ENCODE measurements at regions not wholly inside any gene's neighbourhood (a gene's known extent, or its start where the extent isn't known, plus 50 kb on each side); places are given as distances from the start of the nearest gene placed in this dataset.
"Not testable (repeated sequence)": the region's sequence is repeated elsewhere in the genome, so short reads cannot be mapped to it uniquely, and the experiment has no call there.

DNA sequence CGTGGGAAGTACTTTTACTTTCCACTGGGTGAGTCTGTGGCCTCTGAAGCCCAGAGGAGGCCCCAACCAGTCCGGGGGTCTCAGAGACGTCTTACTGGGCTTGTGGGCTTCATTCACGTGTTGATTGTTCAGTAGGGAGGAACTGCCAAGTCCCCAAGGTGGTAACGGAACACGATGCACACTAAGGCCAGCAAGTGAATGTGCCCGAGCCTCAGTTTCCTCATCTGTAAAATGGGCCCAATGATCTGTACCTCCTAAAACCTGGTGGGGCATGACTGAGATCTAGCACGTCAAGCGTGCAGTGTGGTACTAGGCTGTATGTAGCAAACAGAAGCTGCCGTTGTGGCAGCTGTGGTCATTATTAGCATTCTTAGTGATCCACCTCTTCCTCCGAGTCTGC, 499.1 kb downstream of the MN1 start:
- DNase-seq: no peak

DNA sequence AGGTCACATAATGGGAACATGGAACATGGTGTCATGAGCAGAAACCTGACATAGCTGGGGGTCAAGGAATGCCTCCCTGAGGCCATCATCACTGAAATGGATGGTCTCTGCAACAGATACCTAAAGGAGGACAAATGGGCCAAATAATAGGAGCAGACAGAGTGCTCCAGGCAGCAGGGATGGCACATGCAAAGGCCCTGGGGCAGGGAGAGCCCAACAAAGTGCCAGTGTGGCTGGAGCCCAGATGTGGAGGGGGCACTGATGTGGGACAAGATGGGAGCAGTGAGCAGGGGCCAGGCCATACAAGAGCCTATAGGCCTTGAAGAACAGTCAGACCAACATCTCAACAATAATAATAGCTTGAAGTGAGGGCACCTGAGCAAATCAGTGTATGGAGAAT, 497.8 kb downstream of the MN1 start:
- DNase-seq: no peak

- DNase-seq: no peak
Measured at GRCh38 chr22:27306771-27307170, 494.8 kb downstream of the MN1 start.

DNA sequence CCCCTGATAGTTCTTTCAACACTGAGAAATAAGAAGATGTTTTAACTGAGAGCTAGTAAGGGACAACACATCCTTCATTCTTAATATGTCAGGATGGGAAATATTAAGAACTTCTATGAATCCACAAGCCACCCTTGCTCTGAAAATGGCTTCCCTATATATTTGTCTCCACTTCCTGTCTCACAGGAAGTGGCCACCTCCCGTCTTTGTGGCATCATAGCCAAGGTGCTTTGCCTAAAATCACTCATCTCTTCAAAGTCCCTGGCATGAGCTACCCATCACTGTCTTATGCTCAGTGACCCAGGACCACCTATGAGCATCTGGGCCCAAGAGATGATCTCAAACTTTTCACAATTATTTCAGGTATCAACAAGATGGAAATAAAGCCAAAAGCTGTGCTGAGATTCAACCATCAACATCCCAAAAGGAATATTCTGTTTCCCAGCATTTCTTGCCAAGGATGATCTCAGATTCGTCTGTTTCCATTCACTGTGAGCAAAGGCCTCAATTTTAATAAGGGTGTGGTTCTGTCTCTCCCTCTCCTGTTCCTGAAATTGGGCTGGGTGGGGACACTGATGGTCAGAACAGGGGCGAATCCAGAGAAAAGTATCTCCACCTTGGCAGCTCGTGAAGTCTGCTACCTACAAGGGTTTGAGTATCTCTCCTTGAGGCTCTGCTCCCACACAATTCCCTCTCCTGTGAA, 493.9 kb downstream of the MN1 start:
- DNase-seq: no peak

DNA sequence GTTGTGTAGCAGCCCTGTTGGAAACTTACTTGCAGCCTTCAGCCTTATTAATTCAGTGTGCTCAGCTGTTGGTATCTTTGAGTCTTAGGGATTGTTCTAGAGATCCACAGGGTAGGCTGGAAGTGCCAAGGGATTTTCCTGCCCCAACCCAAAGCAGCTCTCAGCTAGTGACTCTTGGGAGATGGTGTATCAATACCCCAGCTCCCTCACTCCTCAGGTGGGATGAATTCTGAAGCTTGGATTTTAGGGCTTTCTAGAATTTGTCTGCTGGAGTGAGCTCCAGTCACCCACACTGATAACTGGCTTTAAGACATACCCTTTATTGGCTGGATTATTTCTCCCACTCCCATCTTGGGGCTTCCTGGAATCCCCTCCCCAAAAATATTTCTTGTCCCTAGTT, 493.0 kb downstream of the MN1 start:
- DNase-seq: no peak

DNA sequence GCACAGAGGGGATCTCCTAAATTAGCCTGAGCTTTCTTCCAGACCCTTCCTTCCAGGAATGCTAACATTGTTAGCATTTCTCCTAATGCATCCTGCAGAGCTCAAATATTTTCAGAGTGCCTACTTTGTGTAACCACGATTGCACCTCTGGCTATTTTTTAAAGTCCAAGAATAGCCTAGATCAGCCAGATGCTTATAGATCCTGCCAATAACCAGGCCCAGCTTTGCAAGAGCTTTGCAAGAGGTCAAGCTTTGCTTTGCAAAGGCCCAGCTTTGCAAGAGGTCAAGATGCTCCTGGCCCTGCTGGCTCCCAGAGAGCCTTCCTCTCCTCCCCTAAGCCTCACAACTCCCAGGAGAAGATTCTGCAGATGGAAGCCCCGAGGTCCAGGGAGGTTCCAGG, 491.9 kb downstream of the MN1 start:
- no peak for DNase-seq

- DNase-seq: no peak
Measured at GRCh38 chr22:27310966-27311697, 490.4 kb downstream of the MN1 start.

DNA sequence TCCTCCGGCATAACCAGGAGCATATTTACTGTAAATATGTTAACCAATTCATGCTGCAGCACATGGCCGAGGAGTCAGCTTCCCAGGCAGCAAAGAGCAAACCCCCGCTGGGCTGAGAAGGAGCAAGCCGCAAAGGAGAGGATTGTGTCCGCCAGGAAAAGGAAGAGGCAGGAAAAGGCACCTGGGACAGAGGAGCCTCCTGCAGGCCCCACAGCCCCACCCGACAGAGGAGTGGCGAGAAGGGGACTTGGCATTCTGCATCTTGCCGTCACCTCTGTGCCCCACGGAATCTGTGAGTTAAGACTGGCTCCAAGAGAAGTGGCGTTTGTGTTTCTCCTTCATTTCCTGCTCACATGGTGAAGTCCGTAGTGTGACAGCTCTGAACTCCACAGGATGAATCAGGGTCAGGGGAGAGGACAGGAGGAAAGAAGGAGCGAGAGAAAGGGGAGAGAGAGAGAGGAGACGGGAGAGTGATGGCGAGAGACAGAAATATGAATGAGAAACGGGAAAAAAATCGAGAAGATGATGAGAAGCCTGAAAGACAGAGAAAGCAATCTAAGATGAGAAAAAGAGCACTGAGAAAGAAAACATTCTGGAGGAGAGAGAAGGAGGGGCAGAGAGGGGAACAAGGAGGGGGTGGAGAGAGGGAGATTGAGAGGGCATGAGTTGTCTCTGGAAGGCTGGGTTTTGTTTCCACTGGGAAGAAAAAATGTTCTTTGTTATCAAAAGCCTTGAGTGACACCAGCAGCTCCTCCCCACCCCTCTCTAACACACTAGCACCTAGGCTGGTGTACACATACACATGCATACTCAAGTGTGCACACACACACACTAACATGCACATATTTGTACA, 489.6 kb downstream of the MN1 start:
- no peak for DNase-seq

DNA sequence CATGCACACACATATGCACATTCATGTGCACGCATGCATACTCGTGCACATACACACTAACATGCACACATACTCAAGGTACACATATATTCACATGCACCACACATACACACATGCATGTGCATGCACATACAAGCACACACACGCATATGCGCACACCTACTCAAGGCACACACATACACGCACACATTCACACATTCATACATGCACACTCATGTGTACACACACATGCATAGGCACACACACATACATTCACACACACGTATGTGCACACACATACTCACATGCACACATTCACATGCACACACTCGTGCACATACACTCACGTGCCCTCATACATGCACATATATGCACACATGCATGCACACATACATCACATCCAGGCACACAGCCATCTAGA, 489.0 kb downstream of the MN1 start:
- no peak for DNase-seq

GRCh38 chr22:27312966-27313855, 488.3 kb downstream of the MN1 start:
- DNase-seq: no peak

- DNase-seq: no peak
Measured at GRCh38 chr22:27314276-27314807, 487.2 kb downstream of the MN1 start.

DNA sequence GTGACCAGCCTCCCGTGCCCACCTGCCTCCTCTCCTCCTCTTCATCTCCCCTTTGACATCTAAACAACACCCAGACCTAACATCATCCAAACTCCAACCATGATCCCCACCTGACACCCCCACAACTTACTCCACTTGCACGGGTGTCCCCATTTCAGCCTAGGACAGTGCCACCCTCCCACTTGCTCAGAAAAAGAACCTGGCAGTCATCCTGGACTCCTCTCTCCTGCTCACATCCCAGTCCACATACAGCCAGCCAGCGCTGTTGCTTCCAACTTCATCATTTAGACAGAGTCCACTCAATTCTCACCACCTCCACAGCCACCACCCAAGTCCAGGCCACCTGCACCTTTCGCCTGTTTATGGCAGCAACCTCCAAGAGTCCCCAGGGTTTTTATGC, 485.7 kb downstream of the MN1 start:
- no peak for DNase-seq

DNA sequence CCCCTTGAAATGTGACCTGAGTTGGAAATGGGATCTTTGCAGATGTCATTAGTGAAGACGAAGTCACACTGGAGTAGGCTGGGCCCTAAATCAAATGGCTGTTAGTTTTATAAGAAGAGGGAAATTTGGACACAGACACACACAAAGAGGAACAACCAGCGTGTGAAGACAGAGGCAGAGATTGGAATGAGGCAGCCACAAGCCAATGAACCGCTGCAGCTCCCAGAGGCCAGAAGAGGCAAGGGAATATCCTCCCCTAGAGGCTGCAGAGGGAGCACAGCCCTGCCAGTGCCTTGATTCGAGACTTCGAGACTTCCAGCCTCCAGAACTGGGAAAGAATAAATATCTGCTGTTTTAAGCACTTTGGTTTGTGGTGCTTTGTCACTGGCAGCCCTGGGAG, 484.5 kb downstream of the MN1 start:
- no peak for DNase-seq

- no peak for DNase-seq
Measured at GRCh38 chr22:27317971-27318428, 483.6 kb downstream of the MN1 start.

- DNase-seq: no peak
Measured at GRCh38 chr22:27318516-27318915, 483.0 kb downstream of the MN1 start.

- no peak for DNase-seq
Measured at GRCh38 chr22:27323661-27324060, 477.9 kb downstream of the MN1 start.

- DNase-seq: not testable (repeated sequence)
Measured at GRCh38 chr22:27324908-27325307, 476.6 kb downstream of the MN1 start.

- no peak for DNase-seq
Measured at GRCh38 chr22:27327497-27327896, 474.1 kb downstream of the MN1 start.

- DNase-seq: no peak
Measured at GRCh38 chr22:27327981-27328721, 473.4 kb downstream of the MN1 start.

- DNase-seq: no peak
Measured at GRCh38 chr22:27329131-27329850, 472.3 kb downstream of the MN1 start.
